ENCODE measurements at regions not wholly inside any gene's neighbourhood (a gene's known extent, or its start where the extent isn't known, plus 50 kb on each side); places are given as distances from the start of the nearest gene placed in this dataset.
"Not testable (repeated sequence)": the region's sequence is repeated elsewhere in the genome, so short reads cannot be mapped to it uniquely, and the experiment has no call there.

GRCh38 chr10:121306159-121306673, 292.0 kb downstream of the FGFR2 start:
- no peak for DNase-seq (ENCODE audit: low spot score)

- no peak for DNase-seq (ENCODE audit: low spot score)
Measured at GRCh38 chr10:121307411-121307980, 290.7 kb downstream of the FGFR2 start.

- no peak for DNase-seq (ENCODE audit: low spot score)
Measured at GRCh38 chr10:121308020-121308419, 290.2 kb downstream of the FGFR2 start.

- no peak for DNase-seq (ENCODE audit: low spot score)
Measured at GRCh38 chr10:121309164-121309563, 289.1 kb downstream of the FGFR2 start.

- no peak for DNase-seq (ENCODE audit: low spot score)
Measured at GRCh38 chr10:121310151-121310711, 288.0 kb downstream of the FGFR2 start.

GRCh38 chr10:121311812-121312443, 286.3 kb downstream of the FGFR2 start:
- DNase-seq (ENCODE audit: low spot score) = no peak

GRCh38 chr10:121312587-121312986, 285.7 kb downstream of the FGFR2 start:
- DNase-seq (ENCODE audit: low spot score) = no peak

GRCh38 chr10:121313119-121313875, 284.9 kb downstream of the FGFR2 start:
- DNase-seq (ENCODE audit: low spot score) = no peak

GRCh38 chr10:121316432-121316831, 281.8 kb downstream of the FGFR2 start:
- DNase-seq (ENCODE audit: low spot score) = no peak

- no peak for DNase-seq (ENCODE audit: low spot score)
Measured at GRCh38 chr10:121317374-121317773, 280.9 kb downstream of the FGFR2 start.

GRCh38 chr10:121322046-121322445, 276.2 kb downstream of the FGFR2 start:
- no peak for DNase-seq (ENCODE audit: low spot score)

GRCh38 chr10:121322776-121323175, 275.5 kb downstream of the FGFR2 start:
- DNase-seq (ENCODE audit: low spot score) = no peak

GRCh38 chr10:121323443-121323842, 274.8 kb downstream of the FGFR2 start:
- no peak for DNase-seq (ENCODE audit: low spot score)

- no peak for DNase-seq (ENCODE audit: low spot score)
Measured at GRCh38 chr10:121324678-121325213, 273.5 kb downstream of the FGFR2 start.

- no peak for DNase-seq (ENCODE audit: low spot score)
Measured at GRCh38 chr10:121325490-121326231, 272.6 kb downstream of the FGFR2 start.

GRCh38 chr10:121326905-121327304, 271.3 kb downstream of the FGFR2 start:
- no peak for DNase-seq (ENCODE audit: low spot score)

- no peak for DNase-seq (ENCODE audit: low spot score)
Measured at GRCh38 chr10:121327727-121328126, 270.5 kb downstream of the FGFR2 start.

GRCh38 chr10:121329631-121330030, 268.6 kb downstream of the FGFR2 start:
- not testable (repeated sequence) for DNase-seq (ENCODE audit: low spot score)

GRCh38 chr10:121330563-121330962, 267.7 kb downstream of the FGFR2 start:
- DNase-seq (ENCODE audit: low spot score) = no peak

GRCh38 chr10:121332353-121332752, 265.9 kb downstream of the FGFR2 start:
- no peak for DNase-seq (ENCODE audit: low spot score)

- no peak for DNase-seq (ENCODE audit: low spot score)
Measured at GRCh38 chr10:121332829-121333765, 265.1 kb downstream of the FGFR2 start.
